ENCODE measurements at regions not wholly inside any gene's neighbourhood (a gene's known extent, or its start where the extent isn't known, plus 50 kb on each side); places are given as distances from the start of the nearest gene placed in this dataset.
"Not testable (repeated sequence)": the region's sequence is repeated elsewhere in the genome, so short reads cannot be mapped to it uniquely, and the experiment has no call there.

DNA sequence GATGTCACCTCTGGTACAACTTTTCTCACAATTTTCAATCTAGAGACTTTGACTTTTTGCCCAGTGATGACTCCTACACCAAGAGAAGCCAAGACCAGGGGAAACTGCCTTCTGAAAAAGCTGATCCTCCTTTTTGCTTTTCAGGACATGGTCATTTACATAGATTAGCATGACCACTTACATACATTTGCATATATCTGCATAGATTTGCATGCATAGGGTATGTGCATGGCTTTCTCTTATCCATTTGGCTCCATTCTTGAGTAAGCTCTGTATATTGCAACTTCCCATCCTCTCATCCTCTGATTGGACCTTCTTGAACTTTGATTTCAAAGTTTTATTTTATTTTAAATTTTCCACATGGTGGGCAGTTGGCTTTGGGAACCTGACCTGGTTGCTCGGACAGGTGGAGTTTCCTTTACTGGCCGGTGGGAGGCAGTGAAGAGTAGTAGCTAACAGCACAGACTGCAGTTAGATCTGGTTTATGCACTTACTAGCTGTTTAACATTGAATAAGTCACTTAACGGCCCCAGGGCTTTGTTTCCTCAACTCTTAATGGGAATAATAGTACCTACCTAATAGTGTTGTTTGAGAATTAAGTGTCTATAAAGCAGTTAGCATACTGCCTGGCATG is 92.9 kb downstream of the GPR139 start:
- DNase-seq (ENCODE audit: low spot score): no peak

DNA sequence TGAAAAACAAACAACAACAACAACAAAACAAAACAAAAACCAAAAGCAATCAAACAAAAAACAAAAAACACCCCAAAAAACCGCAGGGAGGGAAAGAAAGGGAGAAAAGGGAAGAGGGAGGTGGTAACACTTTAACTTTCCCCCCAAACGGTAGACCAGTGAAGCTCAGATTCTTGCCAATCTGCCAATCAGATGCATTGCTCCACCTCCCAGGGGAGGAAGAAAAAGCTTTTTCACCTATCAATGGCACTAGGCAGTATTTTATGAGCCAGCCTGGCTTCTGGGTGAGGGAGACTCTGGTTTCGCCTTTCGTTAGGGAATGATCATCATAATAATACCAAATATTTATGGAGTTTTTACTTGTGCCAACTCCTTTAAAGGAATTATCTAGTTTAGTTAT is 94.1 kb downstream of the GPR139 start:
- no peak for DNase-seq (ENCODE audit: low spot score)

DNA sequence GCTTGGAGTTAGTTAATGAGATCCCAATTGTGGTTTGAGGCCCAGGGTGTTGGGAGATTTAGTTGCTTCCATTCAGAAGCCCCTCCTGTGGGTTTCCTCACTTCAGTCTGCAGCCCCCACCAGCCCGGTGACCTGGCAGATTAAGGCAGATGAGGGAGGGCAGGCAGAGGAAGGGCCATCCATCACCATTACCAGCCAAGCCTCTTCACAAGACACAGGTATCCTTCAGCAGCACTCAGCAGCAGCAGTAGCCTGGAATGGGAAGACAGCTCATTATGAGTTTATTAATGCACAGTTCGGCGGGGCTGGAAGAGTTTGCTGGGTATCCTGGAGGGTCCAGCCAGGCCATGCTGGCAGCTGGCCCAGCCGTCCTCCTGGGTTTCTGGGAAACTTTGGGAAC is 90.0 kb upstream of the GPRC5B start:
- no peak for DNase-seq (ENCODE audit: low spot score)

DNA sequence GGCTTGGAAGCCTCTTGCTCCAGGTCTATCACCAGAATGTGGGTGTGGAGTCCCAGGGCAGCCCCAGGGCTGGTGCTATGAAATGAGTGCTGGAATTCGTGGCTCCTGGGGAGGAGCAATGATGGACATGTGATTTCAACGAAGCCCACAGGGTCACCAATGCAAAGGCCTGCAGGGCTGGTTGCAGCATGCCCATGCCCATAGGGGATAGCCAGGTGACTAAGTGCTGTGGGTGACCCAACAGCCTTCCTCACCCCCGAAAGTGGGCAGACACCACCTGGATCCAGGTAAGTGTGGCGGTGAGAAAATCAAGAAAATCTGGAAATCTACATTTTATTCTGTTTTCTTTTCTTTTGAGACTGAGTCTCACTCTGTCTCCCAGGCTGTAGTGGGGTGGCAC is 87.5 kb upstream of the GPRC5B start:
- no peak for DNase-seq (ENCODE audit: low spot score)

DNA sequence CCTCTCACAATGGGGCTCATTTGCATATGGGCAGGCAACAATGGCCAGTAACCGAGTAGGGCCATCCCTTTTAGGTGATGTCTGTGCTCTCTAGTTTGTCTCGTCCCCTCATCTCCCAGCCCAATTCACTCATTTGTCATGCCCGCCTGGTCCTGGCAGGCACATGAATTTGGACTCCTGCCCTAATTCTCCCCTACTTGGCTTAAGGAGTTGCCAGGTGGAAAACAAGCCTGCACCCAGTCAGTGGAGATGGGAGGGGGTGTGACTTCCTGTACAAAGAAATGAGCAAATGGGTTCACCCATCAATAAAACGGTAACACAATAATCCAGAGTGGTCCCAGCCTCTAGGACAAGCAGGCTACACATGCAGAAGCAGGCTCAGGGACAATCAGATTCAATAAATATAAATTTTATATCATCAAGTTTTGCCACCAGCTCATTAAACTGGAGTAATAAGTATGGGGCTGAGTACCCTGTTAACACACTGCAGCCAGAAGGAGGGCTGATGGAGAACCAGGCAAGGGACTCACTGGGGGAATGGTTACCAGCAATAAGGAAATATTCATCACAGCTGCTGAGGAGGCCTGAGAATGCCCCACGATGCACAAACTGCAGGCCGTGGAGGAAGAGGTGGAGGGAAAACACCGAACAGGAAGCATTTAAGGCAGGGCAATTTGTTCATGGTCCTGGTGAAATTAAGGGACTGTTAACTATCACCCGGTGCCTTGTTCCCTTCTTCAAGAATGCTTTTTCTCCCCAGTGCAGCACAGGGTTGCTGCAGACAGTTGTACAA is 84.4 kb upstream of the GPRC5B start:
- no peak for DNase-seq (ENCODE audit: low spot score)

DNA sequence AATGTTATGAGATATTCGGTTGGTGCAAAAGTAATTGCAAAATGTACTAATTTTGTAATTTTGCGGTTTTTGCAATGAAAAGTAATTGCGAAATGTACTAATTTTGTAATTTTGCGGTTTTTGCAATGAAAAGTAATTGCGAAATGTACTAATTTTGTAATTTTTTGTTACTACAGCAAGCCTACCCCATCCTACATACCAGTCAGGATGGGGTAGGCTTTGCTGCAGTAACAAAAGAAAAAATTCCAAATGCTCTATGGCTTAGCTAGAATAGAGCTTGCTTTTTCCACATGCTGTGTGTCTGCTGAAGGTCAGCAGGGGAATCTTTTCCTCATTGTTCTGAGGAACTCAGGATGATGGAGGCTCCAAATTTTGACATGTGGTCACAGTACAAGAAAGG is 83.3 kb upstream of the GPRC5B start:
- no peak for DNase-seq (ENCODE audit: low spot score)

DNA sequence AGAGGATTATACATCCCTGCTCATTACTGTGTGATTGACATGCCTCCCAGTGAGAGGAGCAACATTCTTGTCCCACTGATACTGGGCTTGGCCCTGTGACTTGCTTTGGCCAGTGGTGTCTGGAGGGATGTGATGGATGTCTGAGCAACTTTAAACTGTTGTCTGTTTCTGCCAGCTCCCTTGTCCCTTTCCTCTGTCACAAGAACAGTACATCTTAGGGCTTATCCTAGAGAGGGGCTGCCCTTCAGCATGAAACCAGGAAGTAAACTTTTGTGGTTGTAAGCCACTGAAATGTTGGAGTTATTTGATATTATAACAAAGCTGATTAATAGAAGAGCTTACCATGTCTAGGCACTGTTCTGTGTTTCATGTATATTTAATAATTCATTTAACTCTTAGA is 82.9 kb upstream of the GPRC5B start:
- no peak for DNase-seq (ENCODE audit: low spot score)

DNA sequence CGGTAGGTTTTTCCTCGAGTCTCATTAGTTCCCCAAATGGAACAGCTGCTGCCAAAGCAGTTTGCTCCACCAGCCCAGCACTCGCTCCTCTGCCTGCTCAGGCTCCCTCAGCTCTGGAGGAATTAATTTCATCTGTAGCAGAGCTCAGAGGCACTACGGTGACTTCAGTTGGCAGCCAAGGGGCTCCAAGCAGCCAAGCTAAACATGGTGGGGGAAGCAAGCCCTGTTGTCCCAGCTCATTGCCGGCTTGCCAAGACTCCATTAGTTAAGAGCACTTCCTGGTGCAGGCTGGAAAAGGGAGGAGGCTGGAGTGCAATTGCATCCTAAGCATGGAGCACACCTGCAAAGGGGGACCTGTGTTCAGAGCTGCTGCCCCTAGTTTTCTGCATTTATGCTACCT is 78.7 kb upstream of the GPRC5B start:
- peak; percentile 9 for DNase-seq (ENCODE audit: low spot score)

DNA sequence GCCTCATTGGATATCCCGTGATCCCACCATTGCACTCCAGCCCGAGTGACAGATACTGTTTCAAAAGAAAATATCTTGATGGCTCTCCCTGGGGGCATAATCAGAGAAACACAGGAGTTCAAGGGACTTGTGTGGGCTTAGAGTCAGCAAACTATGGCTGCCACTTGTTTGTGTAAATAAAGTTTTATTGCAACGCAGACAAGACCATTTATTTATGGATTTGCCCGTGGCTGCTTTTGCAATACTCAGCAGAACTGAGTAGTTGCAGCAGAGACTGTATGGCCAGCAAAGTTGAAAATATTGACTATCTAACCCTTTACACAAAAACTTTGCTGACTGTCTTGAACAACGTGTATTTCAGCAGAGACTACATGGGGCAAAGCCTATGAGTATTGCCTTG is 75.5 kb upstream of the GPRC5B start:
- DNase-seq (ENCODE audit: low spot score): no peak

DNA sequence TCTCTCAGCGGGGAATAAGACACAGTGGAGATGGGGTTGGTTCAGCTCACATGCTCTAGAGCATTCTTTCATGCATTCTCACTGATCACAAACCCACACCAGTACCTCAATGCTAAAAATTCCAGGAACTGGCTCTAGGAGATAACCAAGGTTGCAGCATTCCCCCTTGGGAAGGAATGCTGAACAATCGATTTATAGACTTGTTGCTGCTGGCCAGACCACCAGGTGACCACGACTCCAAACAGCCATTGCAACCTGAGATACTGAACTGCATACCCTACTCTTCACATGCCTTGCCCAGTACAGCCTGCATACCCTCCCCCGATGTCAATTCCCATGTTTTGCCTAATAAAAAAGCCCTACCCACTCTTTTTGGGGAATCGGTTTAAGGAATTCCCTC is 75.1 kb upstream of the GPRC5B start:
- DNase-seq (ENCODE audit: low spot score): no peak

DNA sequence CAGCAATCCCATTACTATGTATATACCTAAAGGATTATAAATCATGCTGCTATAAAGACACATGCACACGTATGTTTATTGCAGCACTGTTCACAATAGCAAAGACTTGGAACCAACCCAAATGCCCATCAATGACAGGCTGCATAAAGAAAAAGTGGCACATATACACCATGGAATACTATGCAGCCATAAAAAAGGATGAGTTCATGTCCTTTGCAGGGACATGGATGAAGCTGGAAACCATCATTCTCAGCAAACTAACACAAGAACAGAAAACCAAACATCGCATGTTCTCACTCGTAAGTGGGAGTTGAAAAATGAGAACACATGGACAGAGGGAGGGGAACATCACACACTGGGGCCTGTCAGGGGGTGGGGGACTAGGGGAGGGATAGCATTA is 71.2 kb upstream of the GPRC5B start:
- DNase-seq (ENCODE audit: low spot score): not testable (repeated sequence)

DNA sequence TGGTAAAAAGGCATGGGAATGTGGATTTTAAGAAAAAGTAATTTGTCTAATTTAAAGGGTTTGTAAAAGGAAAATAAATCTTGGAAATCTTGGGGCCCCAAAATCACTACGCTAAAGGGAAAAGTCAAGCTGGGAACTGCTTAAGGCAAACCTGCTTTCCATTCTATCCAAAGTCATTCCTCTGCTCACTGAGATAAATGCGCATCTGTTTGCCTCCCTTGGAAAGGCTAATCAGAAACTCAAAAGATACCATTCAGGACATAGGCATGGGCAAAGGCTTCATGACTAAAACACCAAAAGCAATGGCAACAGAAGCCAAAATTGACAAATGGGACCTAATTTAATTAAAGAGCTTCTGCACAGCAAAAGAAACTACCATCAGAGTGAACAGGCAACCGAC is 70.4 kb upstream of the GPRC5B start:
- not testable (repeated sequence) for DNase-seq (ENCODE audit: low spot score)

DNA sequence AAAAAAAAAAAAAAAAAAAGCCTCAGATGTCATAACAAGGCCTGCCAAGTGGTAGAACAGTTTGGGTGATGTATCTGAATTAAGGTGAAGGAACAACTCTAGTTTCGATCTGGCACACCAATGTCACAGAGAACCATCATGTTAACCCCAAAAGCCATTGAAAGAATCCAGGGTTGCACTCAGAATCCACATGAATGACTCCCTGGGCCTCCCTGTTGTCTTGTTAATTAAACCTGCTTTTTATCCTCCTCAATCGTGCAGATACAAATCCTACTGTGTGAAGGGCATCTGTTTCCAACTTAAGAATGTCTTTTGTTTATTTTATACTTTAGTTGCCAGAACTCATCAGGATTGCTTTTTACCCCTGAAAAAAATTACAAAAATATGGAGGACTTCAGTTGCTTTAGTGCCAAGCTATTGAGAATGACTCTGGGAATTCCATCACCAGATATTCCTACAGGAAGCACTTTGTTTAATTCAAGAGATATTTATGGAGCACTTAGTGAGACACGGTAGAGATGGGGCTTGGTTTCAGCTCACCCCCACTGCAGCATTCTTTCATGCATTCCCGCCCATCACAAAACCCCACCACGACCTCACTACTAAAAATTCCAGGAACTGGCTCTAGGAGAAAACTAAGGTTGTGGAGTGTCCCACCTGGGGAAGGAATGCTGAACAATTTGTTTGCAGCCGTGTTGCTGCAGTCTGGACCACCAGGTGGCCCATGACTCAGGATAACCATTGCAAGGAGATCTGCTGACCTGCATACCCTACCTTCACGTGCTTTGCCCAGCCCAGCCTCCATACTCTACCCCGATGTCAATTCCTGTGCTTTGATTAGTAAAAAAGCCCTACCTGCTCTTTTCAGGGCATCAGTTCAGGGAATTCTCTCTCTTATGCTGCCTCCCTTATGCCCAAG is 63.8 kb upstream of the GPRC5B start:
- DNase-seq (ENCODE audit: low spot score): no peak

DNA sequence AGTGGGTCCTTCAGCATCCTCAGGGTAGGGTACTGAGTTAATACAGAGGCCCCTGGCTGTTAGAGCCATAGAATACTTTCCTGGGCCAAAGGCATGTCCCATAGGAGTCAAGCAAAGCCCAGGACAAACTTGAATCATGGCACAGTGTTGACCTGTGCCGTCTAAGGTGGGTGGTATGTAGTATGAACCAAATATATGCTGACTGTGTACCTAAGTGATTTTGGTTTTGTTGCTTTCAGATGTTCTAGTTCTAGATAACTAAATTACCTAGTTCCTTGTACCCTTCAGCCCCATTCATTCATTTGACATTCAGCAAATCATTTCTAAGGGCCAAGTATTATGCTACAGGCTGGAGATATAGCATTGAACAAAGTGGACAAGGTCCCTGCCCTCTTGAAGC is 61.3 kb upstream of the GPRC5B start:
- DNase-seq (ENCODE audit: low spot score): no peak

DNA sequence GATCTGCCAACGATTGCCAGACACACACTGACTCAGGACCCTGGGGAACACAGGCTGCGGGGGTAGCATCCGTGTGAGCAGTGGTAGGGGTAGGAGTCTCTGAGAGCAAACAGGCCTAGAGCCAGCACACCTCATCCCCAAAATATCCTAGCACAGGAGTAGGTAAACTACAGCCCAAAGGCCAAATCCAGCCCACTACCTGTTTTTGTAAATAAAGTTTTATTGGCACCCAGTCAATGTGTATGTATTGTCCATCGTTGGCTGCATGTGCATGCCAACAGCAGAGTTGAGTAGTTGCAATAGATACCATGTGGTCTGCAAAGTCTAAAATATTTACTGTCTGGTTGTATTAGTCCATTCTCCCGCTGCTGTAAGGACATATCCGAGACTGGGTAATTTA is 55.5 kb upstream of the GPRC5B start:
- DNase-seq (ENCODE audit: low spot score): no peak

DNA sequence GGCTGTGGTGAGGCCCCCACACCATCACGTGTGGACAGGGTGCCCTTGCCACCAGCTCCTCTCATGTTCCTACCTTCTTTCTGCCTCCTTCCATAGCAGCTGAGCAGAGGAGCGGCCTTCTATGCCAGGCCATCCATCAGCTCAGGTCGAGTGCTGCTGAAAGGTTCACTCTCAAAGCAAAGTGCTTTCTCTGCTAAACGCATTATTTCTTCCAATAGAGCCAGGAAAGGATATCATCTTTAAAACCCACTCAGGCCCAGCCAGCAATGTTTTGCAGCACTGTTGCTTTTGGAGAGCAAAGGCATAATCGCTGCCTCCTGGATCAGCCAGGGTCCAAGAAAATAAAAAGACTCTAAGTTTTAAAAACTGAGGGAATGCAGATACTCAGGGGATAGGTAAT is 54.9 kb upstream of the GPRC5B start:
- DNase-seq (ENCODE audit: low spot score): no peak

DNA sequence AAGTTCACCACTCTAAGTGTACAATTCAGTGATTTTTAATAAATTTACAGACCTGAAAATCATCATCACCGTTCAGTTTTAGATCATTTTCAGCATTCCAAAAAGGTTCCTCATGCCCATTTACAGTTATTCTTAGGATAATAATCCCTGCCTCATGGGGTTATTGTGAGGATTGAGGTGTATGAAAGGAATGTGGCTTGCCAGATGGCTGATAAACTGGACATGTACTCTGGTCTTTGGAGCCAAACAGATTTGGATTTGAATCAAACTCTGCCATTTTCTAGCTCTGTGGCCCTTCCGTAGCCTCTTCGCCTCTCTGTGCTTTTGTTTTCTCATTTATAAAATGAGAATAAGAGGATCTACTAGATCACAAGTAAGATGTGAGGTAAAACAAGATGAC is 53.9 kb upstream of the GPRC5B start:
- DNase-seq (ENCODE audit: low spot score): no peak

DNA sequence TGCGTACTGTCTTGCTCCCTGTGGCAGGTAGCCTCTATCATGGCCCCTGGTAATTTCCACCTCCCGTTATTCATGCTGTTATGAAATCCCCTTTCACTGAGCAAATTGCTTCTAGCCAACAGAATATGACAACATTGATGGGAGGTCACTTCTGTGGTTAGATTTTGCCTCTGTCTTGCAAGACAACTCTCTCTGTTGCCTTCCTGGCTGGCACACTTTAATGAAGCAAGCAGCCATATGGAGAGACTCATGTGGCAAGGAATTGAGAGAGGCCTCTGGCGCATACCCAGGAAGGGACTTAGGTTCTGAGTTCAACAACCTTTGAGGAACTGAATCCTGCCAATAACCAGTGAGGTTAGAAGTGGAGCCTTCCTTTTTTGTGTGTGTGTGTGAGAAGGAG is 51.8 kb upstream of the GPRC5B start:
- no peak for DNase-seq (ENCODE audit: low spot score)

DNA sequence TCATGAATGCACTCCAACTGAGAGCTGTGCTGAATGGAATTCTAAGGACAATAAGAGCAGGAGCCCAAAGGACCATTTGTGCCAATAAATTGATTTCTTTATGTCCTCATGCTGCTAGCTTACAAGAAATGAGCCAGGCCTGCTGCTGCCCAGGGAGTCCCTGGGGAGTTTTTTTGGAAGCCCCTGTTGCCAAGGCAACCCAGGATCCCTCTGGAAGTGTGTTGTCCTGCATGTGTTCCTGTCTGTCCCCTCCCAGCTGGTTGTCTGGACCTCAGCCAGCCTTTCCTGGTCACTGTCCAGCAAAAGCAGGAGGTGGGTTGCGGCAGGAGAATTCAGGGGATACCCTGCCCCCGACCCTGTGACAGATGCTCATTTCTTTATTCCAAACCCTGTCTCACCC is 51.0 kb upstream of the GPRC5B start:
- no peak for DNase-seq (ENCODE audit: low spot score)
